ENCODE measurements at regions not wholly inside any gene's neighbourhood (a gene's known extent, or its start where the extent isn't known, plus 50 kb on each side); places are given as distances from the start of the nearest gene placed in this dataset.
A peak's percentile ranks its signal among the peaks of the same experiment; 100 is the strongest.

- no peak for DNase-seq
Measured at GRCh38 chr2:236965021-236965840, 120.5 kb upstream of the COPS8 start.

- DNase-seq, result no peak
Measured at GRCh38 chr2:236965841-236966096, 119.9 kb upstream of the COPS8 start.

DNA sequence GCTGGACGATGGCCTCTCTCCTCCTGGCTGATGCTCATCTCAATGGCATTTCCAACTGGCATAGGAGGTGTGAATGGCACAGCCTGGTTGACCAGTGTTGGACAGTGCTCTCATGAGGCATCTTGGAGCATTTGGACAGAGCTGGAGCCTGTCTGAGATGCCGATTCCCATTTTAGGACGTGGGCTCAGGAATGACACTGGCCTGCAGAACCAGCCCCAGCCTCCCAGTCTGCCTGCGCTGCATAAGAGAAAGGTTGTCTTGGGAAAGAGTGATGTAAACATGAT, 118.2 kb upstream of the COPS8 start:
- no peak for DNase-seq

GRCh38 chr2:236968101-236968879, 117.4 kb upstream of the COPS8 start:
- DNase-seq, result peak; percentile 44

DNA sequence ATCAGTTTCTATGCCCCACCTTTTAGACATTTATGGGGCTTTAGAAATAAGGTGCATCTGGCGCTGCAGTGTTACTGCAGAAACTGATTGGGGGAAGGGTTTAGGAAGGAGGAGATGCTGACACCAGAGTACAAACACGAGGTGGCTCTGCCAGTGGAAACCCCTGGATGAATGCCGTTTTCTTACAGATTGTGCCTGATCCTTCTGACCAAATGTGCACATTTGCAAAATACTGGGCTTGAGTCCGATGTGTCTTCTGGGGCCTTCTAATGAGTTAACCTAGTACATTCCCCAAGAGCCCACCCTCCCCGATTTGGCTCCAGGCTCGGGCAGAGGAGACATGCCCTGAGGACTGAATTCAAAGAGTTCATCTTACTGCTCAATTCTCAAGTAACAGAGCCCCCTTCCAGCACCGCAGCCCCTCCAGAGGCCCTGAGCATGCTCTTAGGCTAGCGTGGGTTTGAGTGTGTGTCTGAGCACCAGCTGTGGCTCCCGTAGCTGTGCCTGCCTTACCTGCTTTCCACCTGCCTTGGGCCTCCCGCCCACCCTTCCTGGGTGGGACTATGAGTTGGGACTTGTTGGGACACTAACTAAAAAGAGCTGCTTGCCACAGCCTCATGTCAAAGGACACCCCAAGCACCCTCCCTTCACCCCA, 116.7 kb upstream of the COPS8 start:
- DNase-seq, result no peak

DNA sequence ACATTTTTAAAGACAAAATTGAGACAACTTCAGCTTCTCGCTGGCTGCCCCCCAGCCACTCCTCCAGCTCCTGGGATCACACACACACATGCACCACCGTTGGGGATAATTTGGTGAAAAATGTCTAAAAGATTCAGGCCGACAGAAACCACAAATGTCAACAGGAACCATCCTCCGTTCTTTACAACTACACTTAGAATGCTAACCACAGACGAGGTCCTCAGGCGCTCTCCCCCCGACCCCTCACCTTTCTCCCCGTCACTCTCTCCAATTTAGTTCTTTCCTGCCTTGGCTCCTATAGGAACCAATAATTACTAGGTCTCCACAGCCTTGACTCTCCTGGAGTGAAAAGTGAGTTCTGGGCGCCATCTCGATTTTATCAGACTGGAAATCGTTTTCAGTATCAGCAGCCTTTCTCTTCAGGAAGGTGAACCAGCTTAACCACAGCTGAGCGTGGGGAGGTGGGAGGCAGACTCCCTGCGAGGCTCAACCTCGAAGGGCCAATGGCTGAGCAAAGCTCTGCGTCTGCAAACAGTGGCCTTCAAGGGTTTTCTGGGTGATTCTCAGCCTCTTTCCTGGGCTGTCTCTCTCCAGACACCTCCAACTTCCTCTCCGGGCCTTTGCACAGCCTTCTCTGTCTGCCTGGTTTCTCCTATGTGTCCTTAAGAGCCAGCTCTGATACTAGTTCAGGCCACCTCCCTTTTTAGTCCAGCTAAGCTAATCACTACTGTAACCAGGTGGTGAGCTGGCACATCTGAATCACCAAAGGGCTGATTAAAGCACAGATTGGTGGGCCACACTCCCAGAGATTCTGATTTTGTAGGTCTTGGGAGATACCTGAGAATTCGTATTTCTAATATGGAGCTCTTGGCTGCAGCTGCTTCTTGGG, 115.7 kb upstream of the COPS8 start:
- DNase-seq, result peak; percentile 41

- no peak for DNase-seq
Measured at GRCh38 chr2:236970656-236971010, 115.1 kb upstream of the COPS8 start.

DNA sequence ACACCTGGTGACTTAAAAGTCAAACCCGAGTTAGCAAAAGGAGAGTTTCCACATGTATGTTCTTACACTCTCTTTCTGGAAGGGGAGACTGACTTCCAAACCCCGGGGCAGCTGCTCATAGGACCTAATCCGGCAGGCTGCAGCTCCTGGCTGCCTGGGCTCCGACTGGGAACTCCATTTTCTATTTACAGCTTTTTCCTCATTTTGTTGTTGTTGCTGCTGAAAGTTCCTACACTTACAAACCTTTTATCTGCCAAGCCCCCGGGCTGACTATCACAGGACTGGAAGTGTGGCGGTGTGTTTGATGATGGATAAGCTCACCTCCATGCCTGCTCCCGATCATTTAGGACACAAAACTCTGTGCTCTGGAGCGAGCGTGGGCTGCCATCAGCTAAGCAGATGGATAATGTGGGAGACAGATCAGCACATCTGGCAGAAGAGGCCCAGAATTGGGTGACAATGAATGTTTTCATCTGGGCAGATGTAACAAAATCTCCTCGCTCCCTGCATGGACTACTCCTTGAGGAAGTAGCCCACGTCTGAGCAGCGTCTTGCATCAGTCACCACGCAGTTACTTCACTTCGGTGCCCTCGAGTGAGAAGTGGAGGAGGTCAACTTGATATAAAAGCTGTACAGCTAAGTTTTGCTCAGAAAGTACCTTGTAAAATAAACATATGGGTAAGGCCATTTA, 114.4 kb upstream of the COPS8 start:
- no peak for DNase-seq

GRCh38 chr2:236971919-236972381, 113.7 kb upstream of the COPS8 start:
- no peak for DNase-seq

DNA sequence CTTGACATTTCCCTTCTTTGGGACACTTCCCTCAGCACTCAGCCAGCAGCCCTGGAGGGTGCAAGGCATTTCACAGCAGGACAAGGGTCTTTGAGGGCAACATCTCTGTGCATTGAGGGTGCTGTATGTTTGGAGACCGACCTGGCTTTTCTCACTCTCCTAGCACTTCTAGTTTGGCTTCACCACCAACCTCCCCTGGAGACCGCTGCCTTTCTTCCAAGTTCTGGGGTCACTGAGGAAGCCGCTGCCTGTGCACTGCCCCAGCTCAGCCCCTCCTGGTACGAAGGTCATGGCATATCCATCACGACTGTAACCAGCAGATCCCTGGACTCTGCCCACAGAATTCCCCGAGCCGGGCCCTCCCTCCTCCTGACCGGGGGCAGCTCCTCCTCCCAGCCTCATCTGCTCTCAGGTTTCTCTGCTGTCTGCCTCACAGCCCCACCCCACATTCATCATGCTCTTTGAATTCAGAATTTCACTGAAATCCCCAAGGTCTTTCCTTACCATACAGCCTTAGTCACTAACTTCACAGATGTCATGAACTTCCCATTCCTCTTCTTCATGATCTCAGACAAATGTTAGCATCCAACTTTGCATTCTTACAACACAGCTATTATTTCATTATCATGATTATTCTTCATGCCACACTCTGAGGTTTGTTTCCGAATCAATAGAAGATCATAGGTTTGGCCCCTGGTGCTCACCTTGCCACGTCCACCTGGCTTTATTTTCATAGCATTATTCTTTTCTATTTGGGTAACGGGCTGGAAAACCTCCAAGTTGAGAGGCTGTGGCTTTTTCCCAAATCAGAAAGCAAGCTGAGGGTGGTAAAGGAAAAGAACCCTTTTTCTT, 113.0 kb upstream of the COPS8 start:
- no peak for DNase-seq

- DNase-seq, result no peak
Measured at GRCh38 chr2:236973343-236973980, 112.2 kb upstream of the COPS8 start.

DNA sequence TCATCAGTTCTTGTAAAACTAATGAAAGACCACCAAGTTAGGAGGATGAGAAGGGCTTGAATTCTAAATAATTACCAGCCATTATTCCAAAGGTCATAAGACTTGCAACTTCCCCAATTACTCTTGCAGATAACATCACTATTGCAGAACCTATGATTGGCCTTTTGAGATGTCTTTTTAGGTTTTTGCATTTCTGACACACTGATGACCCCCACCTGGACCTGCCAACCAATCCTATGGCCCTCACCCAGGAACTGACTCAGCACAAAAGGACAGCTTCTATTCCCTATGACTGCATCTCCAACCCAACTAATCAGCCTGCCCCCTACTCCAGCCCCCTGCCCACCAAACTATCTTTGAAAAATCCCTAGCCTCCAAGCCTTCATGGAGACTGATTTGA, 111.5 kb upstream of the COPS8 start:
- no peak for DNase-seq

DNA sequence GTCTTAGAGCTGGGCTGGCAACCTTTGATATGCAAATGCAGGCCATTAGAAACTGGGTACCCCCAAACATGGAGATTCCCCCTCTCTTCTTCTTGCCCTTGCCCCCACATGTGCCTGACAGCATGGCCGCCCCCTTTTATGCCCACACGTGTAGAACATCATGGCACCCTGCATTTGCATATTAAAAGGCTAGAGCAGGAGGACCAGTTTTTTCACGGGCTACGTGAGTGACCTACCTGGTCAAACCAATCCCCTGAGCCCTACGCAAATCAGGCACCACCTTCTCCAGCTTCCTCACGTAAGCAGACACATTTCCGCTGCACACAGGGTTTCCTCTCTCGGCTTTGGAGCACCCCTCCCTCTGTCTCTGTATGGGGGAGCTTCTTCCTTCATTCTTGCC, 110.9 kb upstream of the COPS8 start:
- no peak for DNase-seq

DNA sequence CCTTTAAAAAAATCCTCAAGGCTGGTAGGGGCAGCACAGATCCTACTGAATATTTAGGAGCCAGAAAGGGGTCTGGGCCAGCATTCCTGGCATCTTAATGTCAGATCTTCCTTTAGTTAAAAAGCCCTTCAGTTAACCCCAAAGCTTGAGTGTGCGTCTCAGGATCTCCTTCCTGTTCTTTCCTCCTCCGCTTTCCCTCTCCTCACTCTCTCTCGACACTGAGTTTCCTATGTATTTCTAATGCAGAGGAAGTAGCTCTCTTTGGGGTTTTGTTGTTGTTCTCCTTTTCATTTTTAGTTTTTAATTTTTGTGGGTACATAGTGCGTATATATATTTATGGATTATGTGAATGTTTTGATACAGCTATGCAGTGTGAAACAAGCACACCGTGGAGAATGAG, 109.9 kb upstream of the COPS8 start:
- no peak for DNase-seq

DNA sequence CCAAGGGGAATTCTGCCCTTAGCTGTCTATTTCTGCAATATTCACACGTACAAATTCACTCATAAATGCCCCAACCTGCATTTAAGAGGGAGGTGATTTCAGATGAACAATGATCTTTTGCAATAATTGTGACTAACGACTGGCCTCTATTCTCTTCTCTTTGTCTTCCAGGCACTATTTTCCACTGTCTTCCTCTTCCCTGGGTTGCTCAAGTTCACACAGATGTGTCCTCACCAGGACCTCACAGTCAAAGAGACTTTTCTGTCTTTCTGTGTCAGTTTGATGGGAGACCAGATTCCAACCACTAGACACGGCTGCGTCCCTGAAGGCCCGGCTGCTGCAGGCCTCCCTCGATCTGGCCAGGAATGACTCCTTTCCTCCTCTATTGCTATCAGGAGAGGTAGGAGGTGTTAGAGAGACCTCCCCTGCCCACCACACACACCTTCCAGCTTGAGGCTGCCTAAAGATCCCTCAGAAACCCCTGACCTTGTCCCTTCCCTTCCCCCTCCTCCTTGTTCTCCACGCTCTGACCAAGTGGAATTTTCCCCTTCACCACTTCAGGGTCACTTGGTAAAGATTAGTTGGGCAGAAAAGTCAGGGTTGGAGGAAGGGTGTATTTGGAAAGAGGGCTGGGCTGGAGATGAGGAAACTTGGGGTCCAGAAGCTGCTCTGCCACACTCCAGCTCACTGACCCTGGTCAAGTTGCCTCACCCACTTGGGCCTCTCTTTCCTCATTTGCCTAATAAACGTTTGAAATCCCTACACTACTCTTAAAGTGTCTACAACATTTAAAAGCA, 109.2 kb upstream of the COPS8 start:
- DNase-seq, result no peak

GRCh38 chr2:236977063-236977851, 108.4 kb upstream of the COPS8 start:
- no peak for DNase-seq

DNA sequence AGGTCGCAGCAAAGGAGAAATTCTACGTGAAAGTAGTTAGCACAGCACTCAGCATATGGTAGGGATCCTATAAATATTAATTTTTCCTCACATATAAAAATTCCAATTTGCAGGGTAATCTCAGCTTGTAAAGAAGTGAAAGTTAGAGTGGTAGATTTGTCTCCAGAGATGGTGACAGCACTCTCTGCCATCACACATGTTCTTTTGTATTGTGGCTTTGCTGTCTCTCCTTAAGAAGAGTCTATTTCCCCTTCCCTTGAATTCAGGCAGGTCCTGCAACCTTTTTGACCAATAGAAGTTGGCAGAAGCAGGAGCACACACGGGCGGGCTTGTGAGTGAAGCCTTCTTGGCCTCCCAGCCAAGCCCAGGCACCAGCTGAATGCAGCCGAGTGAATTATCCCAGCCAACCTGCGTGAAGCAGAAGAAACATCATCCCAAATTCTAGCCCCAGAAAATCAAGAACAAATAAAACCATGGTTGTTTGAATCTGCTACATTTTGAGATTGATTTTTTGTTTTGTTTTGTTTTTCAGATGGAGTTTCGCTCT, 107.8 kb upstream of the COPS8 start:
- DNase-seq, result no peak

- DNase-seq, result no peak
Measured at GRCh38 chr2:236979664-236980063, 106.0 kb upstream of the COPS8 start.

DNA sequence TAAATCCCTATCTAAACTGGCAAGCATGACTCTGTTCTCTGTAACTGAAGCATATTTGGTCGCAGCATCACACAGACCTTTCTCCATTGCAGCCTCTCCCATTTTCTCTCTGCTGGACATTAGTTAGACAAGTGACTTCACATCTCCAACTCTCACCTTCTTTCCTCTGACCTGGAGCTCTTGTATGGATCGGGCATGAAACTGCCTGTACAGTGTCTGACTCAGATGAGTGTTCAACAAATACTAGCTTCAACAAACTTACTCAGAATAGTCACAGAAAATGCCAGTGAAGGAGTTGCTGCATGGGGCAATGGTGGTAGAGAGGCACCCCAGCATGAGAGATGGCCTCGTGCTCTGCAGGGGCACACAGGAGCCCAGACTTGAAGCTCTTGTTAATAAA, 104.7 kb upstream of the COPS8 start:
- no peak for DNase-seq

Measured in CD4-positive, alpha-beta T cell treated with Interleukin-17A for 4 hours (primary cell).